ENCODE measurements at regions not wholly inside any gene's neighbourhood (a gene's known extent, or its start where the extent isn't known, plus 50 kb on each side); places are given as distances from the start of the nearest gene placed in this dataset.

- TF ChIP-seq CTCF (CRISPR knock-in tag; IDR thresholded peaks at IDR 0.05) (no peak), TCF7L2 (IDR thresholded peaks at IDR 0.05; ENCODE audit: low read depth, low read length) (no peak), ZBTB7A (CRISPR knock-in tag; IDR thresholded peaks at IDR 0.05) (no peak), ZNF274 (CRISPR knock-in tag; IDR thresholded peaks at IDR 0.05) (no peak), JUND (CRISPR knock-in tag; IDR thresholded peaks at IDR 0.05) (no peak), MAFF (IDR thresholded peaks at IDR 0.05; ENCODE audit: low read depth, low read length) (no peak), NFE2L2 (IDR thresholded peaks at IDR 0.05; ENCODE audit: low read length) (no peak), REPIN1 (CRISPR knock-in tag; IDR thresholded peaks at IDR 0.05; ENCODE audit: borderline replicate concordance, low read depth) (no peak), TAF1 (CRISPR knock-in tag; IDR thresholded peaks at IDR 0.05) (no peak), ZNF512 (CRISPR knock-in tag; IDR thresholded peaks at IDR 0.05) (no peak)
These were observed 411.7 kb downstream of the EPM2A start for GRCh38 chr6:145323646-145324045.

Data from HepG2 (cell line).